AG10803 (cell line): ENCODE measurements at regions not wholly inside any gene's neighbourhood (a gene's known extent, or its start where the extent isn't known, plus 50 kb on each side); places are given as distances from the start of the nearest gene placed in this dataset.

ENCODE experiments used
- DNase-seq: peaks from one replicate; pipeline ENCODE4 v3.0.0; 2010; ENCODE audit warnings: low read depth
- H3K4me3 ChIP-seq: 2 replicates; pipeline ENCODE4 v1.5.1; 2011; ENCODE audit warnings: mild to moderate bottlenecking, low read length, control low read depth
- CTCF ChIP-seq: conservative IDR thresholded peaks from 2 replicates; pipeline ENCODE4 v1.5.1; 2011; ENCODE audit warnings: mild to moderate bottlenecking, low read length, control low read depth, inconsistent platforms

DNA sequence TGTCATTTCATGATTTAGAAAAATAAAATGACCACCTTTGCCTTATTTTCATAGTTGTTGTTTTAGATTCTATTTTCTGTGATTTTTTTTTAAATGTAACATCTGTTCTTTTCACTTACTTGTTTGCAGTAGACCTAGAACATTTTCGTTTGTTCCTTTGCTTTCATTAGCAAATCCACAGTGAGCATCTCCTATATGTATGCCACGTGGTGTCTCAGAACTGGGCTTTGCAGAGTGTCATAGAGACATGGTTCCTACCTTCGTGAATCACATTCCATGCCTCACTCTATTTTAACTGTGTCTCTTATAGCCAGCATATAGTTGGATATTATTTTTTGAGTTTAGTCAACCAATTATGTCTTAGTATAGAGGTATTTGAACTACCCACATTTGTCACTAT is 118.2 kb downstream of the KLF13 start:
- TF ChIP-seq CTCF = no peak
- no peak for DNase-seq
- no peak overlapping the region for H3K4me3 ChIP-seq

DNA sequence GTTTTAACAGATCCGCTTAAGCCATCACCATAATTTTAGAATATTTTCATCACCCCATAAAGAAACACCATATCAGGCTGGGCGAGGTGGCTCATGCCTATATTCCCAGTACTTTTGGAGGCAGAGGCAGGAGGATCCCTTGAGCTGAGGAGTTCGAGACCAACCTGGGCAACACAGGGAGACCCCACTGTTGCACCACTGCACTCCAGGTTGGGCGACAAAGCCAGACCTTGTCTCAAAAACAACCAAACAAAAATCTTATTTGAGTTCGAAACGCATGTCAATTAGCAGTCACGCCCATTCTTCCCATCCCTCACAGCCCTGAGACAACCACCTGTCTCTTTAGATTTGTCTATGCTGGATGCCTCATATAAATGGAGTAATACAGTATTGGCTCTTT is 119.9 kb downstream of the KLF13 start:
- no peak overlapping the region for H3K4me3 ChIP-seq
- DNase-seq = no peak
- TF ChIP-seq CTCF = no peak

GRCh38 chr15:31447931-31448634 is 121.4 kb downstream of the KLF13 start:
- TF ChIP-seq CTCF = no peak
- H3K4me3 ChIP-seq = no peak overlapping the region
- no peak for DNase-seq

GRCh38 chr15:31448635-31448979 is 122.0 kb downstream of the KLF13 start:
- no peak overlapping the region for H3K4me3 ChIP-seq
- no peak for DNase-seq
- TF ChIP-seq CTCF = no peak

GRCh38 chr15:31452595-31453557 is 126.2 kb downstream of the KLF13 start:
- no peak for DNase-seq
- no peak overlapping the region for H3K4me3 ChIP-seq
- TF ChIP-seq CTCF = no peak

DNA sequence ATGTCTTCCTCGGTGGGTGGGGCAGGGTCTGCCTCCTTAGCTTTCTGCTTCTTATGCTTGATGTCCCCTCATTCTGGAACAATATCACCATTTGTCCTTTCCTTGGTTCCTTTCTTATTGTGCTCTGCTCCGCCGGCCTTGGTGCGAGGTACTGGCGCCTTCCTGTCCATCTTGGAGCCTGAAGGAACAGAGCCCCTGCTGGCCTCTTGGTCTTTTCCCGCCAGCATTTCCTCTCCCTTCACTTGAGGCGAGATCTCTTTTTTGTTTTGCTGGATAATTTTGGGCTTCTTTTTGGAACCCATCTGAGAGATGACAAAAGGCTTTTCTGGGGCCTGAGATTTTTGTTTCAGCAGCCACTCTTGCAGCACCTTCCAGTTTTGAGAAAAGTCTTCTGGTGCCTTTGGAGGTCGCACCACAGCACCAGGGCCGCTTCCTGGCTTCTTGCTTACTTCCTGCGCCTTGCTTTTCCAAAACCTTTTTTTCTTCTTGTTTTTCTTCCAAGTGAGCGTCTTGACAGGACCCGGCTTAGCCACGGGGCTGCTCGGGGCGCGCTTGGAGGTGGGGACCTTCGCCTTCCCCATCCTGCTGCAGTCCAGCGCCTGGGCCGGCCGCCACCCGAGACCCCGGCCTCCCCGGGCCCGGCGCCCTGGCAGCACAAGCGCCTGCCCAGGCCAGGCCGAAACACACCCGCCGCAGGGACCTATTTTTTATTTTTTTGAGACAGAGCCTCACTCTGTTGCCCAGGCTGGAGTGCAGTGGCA is 127.1 kb downstream of the KLF13 start:
- H3K4me3 ChIP-seq = no peak overlapping the region
- TF ChIP-seq CTCF = no peak
- DNase-seq = no peak
